ENCODE measurements at regions not wholly inside any gene's neighbourhood (a gene's known extent, or its start where the extent isn't known, plus 50 kb on each side); places are given as distances from the start of the nearest gene placed in this dataset.
"Not testable (repeated sequence)": the region's sequence is repeated elsewhere in the genome, so short reads cannot be mapped to it uniquely, and the experiment has no call there.

DNA sequence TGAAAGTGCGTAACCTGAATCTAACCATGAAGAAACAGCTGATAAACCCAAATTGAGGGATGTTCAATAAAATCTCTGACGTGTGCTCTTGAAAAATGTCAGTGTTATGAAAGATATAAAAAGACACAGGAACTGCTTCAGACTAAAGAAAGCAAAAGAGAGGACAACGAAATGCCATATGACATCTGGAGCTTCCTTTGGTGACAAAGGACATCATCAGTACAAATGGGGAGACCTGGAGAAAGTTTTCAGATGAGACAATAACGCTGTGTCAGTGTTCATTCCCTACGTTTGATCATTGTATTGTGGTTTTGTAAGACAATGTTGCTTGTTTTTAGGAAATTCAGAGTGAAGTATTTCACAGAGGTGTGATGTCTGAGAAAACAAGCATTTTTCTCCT, 125.9 kb upstream of the MAP1LC3B2 start:
- DNase-seq = no peak

DNA sequence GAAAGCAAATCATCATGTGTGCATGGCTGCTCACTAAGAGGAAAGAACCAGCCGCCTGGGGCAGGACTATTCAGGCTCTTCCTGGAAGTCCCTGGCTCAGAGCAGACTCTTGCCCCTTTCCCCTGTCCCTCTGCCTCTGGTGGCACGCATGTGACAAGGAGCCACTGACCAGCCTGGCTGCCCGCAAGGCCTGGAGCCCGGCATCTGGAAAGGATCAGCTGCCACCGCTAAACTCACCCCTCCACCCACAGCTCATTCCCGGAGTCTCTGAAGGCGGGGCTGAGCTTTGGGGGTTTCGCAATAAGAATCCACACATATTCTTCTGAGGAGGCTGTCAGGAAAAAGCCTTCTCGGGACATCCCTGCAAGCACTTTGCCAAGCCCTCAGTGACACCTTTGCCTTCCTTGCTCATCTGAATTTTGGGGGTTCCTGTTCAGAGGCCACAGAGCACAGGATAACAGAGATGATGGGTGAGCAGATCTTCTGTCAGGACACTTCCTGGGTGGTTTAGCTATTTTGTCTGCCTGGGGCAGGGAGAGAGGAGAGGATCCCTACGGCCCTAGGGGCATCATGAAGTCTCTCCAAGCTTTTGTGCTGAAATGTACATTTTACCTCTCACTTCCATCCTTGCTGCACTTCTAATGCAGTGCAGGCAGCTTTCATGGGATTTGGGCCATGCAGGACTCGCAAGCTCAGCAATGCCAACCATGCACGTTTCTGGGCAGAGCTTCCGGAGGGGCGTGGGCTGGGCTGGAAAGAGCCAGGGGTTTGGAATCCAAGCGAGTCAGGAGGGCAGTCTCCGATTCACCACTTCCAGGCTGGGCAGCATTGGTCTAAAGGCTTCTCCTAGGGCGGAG, 124.8 kb upstream of the MAP1LC3B2 start:
- no peak for DNase-seq

DNA sequence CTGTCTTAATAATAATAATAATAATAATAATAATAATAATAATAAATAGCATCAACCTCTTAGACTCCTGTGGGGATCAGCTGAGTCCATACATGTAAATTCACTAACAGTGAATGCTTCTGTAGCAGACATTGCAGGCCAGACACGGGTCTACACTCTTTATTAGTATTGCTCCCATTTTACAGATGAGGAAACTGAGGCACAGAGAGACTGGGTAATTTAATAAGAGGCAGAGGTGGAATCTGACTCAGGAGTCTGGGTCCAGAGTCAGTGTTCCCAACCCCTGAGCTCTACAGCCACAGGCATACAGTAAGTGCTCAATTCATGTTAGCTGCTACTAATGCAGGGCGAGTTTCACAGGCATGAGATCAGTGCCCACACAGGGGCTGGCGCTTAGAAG, 123.2 kb upstream of the MAP1LC3B2 start:
- no peak for DNase-seq

DNA sequence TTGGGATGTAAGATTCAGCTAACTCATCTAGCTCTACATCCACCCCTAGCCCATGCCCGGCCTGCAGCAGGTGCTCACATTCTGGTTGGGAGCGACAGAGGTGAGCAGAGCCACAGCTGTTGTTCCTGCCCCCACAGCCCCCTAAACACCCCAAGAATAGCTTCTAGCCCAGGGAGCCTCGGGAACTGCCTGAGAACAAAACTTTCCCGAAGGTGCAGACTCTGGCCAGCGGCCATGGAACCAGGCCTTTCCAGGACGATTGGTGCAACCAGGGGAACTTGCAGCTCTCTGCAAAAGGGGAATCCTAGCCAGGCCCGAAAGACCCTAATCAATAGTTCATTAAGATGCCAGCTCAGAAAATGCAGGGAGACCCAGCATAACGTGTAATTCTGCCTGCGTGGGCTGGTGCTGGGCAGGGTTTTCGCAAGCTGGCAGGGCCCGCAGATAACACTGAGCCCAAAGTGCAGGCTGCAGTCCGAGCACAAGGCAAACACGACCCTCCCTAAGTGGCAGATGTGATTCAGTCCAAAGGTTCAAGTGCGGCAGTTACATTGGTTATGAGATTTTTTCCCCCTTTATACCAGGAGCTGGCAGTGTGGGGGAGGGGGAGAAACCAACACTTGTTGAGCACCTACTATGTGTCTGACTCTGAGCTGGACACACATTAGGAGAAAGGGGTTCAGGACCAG, 122.5 kb upstream of the MAP1LC3B2 start:
- DNase-seq = no peak

DNA sequence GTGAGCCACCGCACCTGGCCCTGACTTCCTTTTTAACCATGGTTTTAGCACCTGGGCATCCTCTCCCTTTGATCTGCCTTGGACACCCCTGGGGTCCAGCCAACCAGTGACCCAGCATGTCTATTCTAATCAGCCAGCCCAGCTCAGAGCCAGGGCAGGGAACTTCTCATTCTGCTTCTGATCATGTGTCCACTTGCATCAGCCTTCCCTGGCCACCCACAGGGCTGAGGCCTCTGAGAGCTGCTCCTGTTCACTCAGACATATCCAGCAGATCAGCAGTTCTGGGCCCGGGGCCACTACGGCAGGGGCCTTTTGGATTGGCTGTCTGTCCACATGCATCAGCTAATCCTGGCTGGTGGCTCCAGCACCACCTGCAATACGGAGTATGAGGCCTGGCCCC, 117.9 kb upstream of the MAP1LC3B2 start:
- DNase-seq = no peak

DNA sequence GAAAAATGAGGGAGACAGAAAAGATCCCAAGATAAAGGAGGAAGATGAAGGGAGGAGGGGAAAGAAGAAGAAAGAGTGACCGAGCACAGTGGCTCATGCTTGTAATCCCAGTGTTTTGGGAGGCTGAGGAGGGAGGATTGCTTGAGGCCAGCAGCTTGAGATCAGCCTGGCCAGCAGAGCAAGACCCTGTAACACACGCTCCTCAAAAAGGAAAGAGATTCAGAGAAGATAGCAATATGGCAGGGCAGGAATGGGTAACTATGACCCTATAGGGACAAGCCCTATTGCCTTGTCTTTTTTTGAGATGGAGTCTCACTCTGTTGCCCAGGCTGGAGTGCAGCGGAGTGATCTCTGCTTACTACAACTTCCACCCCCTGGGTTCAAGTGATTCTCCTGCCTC, 116.9 kb upstream of the MAP1LC3B2 start:
- DNase-seq = no peak

DNA sequence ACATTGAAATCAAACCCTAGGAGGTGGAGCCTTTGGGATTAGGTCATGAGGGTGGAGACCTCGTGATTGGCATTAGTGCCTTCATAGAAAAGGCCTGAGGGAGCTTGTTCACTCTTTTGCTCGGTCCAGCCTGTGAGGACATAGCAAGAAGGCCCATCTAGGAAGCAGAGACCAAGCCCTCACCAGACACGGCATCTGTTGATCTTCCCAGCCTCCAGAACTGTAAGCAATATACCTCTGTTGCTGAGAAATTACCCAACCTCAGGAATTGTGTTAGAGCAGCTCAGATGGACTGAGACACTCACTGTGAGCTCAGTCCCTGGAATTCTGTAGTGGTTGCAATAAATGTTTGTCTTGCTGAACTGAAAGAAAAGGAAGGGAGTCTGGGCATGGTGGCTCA, 116.2 kb upstream of the MAP1LC3B2 start:
- no peak for DNase-seq

DNA sequence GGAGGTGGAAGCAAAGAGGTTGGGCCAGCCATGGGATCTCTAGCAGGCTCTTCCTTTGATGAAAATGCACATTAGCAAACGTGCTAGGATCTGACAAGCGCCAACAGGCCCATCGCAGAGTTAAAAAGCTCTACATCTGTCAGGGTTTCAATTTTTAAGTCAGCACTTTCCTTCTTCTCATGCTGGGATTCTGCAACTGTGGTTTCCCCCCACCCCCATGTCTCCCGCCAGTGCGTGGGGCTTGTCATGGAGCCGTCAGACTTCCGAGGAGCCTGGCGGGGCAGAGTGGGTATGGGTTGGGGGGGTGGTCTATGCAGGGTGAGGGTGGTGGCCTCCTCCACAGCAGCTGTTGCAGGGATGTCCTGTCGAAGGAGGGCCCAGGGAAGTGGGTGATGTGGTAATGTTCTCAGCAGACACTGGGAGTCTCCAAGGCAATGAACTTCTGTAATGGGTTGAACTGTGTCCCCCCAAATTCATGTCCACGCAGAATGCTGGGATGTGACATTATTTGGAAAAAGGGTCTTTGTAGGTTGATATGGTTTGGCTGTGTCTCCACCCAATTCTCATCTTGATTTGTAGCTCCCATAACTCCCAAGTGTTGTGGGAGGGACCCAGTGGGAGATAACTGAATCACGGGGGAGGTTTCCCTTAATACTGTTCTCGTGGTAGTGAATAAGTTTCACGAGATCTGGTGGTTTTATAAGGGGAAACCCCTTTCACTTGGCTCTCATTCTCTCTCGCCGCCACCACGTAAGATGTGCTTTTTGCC, 115.2 kb upstream of the MAP1LC3B2 start:
- no peak for DNase-seq

DNA sequence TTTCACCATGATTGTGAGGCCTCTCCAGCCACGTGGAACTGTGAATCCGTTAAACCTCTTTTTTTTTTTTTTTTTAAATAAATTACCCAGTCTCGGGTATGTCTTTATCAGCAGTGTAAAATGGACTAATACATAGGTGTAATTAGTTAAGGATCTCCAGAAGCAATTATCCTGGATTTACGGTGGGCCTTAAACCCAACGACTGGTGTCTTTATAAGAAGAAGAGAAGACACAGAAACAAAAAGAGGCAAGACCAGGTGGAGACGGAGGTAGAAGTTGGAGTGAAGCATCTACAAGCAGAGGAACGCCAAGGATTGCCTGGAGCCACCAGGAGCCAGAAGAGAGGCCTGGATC, 114.6 kb upstream of the MAP1LC3B2 start:
- DNase-seq = no peak

DNA sequence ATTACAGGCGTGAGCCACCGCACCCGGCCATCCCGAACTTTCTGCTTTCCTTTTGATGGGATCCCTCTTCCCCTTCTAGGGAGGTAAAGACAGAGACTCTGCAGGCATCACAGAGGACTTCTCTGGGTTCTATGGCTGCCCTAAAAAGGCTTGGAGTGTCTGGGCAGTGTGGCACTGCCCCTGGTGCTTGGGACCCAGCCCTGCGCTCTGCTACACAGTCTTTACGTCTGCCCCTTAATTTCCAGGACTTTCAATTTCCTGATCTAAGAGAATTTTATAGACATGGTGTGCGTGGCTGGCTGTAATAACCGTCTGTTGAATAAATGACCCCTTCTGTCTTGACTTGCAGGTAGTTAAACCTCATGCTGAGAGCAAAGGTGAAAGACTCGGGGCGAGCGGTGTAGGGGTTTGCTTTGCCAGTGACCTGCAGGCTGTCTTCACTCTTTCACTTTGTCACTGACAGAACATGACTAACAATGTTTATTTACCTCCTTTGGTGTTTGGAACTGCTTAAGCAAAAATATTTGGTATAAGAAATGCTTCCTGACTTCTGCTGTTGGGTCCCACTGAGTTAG, 110.9 kb upstream of the MAP1LC3B2 start:
- DNase-seq = no peak

DNA sequence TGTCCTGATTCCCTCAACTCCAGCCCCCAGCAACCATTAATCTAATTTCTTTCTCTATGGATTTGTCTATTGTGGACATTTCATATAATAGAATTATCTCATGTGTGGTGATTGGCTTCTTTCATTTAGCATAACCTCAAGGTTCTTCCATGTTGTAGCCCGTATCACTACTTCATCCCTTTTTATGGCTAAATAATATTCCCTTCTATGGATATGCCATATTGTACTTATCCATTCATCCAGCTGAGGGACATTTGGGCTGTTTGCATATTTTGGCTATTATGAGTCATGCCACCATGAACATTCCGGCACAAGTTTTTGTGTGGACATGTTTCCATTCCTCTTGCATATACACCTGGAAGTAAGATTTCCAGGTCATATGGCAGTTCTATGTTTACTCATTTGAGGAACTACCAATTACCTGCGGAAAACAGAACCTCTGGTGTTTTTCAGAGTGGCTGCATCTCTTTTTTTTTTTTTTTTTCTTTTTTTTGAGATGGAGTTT, 108.7 kb upstream of the MAP1LC3B2 start:
- DNase-seq = no peak

DNA sequence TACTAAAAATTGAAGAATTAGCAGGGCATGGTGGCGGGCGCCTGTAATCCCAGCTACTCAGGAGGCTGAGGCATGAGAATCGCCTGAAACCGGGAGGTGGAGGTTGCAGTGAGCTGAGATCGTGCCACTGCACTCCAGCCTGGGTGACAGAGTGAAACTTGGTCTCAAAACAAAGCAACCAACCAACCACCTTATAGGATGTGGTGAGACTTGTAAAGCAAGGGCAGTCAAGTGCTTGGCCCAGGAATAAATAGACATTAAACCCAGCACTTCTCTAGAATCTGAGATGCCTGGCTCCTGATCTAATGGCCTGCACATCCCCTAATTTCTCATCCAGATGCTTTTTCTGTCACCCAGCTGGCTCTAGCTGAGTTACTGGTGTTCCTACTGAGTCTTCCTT, 106.2 kb upstream of the MAP1LC3B2 start:
- DNase-seq = not testable (repeated sequence)

DNA sequence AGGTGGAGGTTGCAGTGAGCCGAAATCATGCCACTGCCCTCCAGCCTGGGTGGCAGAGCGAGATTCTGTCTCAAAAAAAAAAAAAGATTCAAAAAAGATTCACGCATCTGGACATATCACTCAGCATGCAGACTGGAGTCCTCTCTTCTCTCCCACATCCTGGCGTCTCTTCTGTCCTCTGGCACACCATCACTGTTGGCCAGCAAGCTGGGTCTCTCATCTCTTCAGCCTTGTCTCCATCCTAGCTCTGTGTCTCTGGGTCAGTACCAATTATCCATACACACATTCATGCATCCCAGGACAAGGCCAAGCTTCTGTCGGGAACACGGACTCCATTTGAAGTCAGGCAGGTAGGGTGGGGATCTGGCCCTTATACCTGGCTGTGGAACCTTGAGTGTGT, 105.5 kb upstream of the MAP1LC3B2 start:
- DNase-seq = no peak

DNA sequence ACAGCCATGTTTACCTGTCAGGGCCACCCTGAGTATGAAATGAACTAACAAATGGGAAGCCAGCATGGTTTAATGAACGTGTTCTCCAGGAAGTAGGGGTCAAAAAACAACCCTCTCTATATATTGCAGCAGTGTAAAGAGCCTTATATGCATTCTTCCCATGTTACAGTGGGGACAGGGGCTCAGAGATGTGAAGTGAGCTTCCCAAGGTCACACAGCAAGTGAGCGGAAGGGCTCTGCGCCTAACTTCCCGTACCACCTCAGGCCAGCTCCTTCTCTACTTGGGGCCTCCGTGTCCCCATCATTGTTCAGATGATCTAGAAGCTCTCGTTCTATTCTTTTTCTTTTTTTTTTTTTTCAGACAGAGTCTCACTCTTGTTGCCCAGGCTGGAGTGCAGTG, 105.1 kb upstream of the MAP1LC3B2 start:
- DNase-seq = no peak

DNA sequence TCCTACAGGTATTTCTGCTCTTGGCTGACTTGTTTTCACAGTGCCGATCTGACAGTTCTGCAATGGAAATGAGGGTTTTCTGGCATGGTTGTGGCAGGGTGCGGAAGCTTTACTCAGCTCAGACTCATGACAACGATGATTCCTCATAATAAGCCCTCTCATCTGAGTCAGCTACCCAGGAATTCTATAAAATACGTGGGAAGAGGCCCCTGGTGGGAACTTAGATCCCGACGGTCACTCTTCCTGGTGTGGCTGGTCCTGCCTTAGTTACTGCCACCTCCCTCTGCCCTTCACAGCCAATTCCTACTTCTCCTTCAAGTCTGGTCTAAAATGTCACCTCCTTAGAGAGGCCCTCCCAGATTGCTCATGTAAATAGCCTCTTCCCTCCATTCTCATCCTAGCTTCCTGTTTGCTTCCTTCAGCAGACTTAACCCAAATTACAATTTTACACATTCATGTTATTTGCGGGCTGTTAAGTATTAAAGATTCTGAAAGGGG, 104.2 kb upstream of the MAP1LC3B2 start:
- DNase-seq = no peak

DNA sequence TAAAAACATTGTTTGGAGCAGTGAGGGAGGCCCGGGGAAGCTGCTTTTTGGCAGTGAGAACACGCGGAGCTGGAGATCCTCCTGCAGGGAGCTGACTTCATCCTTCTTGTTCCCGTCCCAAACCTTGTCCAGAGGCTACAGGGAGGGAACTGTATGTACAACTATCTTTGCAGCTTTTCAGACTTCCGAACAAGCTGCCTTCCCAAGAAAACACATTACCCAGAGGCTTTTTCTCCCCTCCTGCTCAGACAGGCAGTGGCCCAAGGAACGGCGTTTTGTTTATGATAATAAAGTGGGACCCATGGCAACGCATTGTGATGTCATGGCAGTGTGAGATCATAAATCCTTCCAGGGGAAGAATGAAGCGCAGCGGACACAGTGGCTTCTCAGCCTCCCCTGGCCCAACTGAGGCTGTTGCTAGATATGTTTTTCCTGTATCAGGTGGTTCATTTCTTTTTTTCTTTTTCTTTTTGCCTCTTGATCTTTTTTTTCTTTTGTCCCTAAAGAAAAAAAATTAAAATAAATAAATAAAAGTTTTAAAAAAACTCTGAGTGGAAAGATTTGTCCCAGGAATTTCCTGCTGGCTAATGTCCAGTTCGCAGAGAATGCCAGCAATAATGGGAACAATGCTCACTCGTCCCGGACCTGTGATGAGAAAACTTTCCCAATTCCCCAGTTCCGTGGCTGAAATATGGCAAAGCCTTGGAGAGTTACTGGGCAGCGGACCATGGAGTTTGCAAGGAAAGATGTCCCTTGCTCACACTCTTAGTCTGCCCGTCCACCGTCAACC, 103.4 kb upstream of the MAP1LC3B2 start:
- DNase-seq = no peak

DNA sequence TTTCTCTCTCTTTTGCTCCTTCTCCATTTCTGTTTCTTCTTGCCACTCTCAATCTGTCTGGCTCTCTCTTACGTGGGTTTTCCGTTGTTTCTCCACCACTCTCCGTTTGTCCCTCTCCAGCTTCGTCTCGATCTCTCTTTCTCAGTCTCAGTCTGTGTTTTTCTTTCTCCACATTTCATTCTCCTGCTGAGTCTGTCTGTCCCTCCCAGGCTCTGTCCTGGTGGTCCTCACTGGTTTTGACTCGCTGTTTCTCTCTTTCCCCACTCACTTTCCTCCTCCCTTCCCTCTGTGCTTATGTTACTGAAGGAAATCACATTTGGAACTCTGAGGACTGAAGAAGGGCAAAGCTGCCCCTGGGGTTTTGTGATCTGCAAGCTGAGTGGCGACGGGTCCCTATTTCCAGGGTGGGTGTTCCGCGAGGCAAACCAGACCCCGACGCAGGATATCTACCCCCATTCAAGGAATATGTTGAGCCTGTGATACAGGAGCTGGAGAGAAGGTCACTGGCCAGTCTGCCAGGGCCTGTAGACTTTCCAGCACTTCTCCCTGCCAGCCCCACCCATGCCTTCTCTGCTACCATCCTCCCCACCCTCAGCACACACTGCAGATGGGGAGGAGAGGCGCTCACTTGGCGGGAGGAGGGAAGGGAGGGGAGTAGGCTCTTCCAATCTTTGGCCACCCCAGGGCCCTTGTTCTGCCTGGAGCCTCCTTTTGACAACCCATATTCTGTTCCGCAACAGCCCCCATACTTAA, 102.7 kb upstream of the MAP1LC3B2 start:
- DNase-seq = no peak

DNA sequence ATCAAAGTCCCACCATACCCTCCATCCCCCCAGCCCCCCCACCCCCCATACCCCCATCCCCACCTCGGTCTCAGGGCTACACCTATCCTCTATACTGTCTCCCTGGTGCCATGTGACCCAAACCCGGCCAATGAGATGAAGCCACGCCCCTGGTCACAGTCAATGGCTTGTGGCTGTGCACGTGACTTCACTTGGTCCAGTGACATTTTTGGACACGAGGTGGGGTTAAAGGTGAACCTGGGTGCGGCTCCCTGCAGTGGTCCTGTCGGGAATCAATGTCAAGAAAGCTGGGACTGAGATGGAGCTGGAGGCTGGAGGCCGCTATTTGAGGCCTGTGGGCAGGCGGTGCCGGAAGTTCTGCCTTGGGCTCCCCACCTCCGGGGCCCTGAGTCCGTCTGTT, 100.7 kb upstream of the MAP1LC3B2 start:
- no peak for DNase-seq

DNA sequence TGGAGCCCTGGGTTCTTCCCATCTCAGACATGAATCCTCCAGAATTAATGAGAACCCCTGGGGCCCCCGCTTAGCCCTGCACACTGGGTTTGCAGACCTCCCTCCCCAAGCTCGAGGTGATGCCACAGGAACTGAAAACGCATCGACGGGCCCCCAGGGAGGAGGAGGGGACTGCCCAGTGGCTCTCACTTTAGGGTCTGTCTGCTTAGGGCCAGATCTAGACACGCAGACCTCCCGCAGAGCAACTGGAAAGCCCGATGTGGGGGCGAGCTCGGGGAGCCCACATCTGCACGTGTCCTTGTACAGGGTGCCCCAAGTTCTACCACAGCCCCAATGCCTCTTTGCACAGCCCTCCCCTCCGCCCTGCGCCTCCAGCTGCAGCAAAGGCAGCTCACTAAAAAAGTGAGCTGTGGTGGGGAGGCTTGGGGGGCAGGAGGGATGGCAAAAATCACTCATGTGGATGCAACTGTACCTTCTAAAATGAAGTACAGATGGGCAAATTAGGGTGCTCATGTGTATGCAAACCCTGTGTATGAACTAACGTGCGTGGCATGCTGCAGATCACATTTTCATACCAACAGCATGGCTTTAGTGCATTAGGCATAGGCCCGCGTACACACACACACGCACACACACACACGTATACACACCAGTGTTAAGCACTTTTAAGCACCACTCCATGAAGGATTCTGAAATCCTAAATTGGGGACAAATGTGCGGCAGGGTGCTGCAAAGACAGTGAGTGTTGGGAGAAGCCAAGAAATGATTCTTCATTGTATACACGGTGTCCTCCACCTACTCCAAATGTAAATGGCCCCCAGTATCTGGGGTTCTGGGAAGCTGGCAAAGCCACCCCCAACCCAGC, 99.9 kb upstream of the MAP1LC3B2 start:
- no peak for DNase-seq

DNA sequence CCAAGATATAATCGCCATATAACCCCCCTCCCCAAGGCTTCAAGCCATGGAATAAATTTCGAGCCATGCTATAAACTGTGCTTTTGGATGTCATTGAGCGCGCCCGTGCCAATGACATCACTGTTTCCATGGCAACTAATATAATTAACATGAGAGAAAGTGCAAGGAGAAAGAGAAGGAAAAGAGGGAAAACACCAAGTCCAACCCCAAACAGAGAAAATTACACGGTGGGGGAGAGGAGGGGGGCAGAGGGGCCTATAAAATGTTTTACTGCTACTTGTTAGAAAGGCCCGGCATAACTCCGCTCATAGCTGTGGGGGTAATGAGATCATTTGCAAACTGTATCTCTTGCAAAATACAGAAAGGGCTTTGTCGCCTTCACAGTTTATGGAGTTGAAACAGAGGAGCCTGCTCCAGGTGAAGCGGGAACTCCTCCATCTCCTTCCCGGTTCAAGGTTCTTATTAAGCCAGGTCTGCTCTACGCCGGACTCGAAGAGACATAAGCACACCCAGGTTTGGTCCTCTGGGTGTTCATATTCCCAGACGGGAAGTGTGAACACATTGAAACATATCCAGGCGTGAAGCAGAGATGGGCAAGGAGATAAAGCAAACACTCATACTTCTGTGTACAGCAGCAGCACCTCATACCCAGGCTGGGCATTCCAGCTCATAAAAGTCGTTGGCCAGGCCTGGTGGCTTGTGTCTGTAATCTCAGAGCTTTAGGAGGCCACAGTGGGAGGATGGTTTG, 99.1 kb upstream of the MAP1LC3B2 start:
- DNase-seq = no peak

Data from NK-92 treated with Interleukin-12 subunit alpha and Interleukin-12 subunit beta, amount 100 ng/mL, for 24 hours (cell line).